Type B pancreatic cell (in vitro differentiated cells): ENCODE measurements at regions not wholly inside any gene's neighbourhood (a gene's known extent, or its start where the extent isn't known, plus 50 kb on each side); places are given as distances from the start of the nearest gene placed in this dataset.
A peak's percentile ranks its signal among the peaks of the same experiment; 100 is the strongest.

Source experiments
- DNase-seq: peaks from one replicate; pipeline ENCODE4 v3.0.0; 2021; ENCODE audit warnings: mixed read lengths; ENCODE audit not compliant: unreplicated experiment; ENCODE audit errors: extremely low spot score
- H3K27ac Mint-ChIP-seq: 2 replicates; pipeline ENCODE4 v1.8.0; 2021; ENCODE audit warnings: mild to moderate bottlenecking, mixed read lengths
- H3K27me3 Mint-ChIP-seq: 2 replicates; pipeline ENCODE4 v1.8.0; 2021; ENCODE audit warnings: mixed read lengths
- H3K36me3 Mint-ChIP-seq: 2 replicates; pipeline ENCODE4 v1.8.0; 2021; ENCODE audit warnings: mixed read lengths
- H3K4me1 Mint-ChIP-seq: one replicate; pipeline ENCODE4 v1.8.0; 2021; ENCODE audit warnings: mixed read lengths; ENCODE audit not compliant: unreplicated experiment
- H3K4me3 Mint-ChIP-seq: 2 replicates; pipeline ENCODE4 v1.8.0; 2021; ENCODE audit warnings: mild to moderate bottlenecking, mixed read lengths
- H3K9me3 Mint-ChIP-seq: 2 replicates; pipeline ENCODE4 v1.8.0; 2021; ENCODE audit warnings: mixed read lengths
- CTCF ChIP-seq: fragments of 200-600 bp; sonication (generic); conservative IDR thresholded peaks from 2 replicates; pipeline ENCODE4 v1.5.0; 2021; ENCODE audit warnings: antibody characterized with exemption, mild to moderate bottlenecking

GRCh38 chr6:92072387-92072786 is 1347.0 kb downstream of the EPHA7 start:
- DNase-seq, result no peak
- H3K9me3 Mint-ChIP-seq, result no peaks in the 10 kb centered on the region
- H3K4me3 Mint-ChIP-seq, result no peak overlapping the region
- no peaks in the 10 kb centered on the region for H3K27me3 Mint-ChIP-seq
- no peak for TF ChIP-seq CTCF
- H3K36me3 Mint-ChIP-seq, result no peaks in the 10 kb centered on the region
- H3K27ac Mint-ChIP-seq, result no peak overlapping the region
- no peaks in the 10 kb centered on the region for H3K4me1 Mint-ChIP-seq

GRCh38 chr6:92069781-92070180 is 1349.6 kb downstream of the EPHA7 start:
- no peak for DNase-seq
- H3K4me3 Mint-ChIP-seq, result no peak overlapping the region
- H3K4me1 Mint-ChIP-seq, result no peaks in the 10 kb centered on the region
- no peaks in the 10 kb centered on the region for H3K27me3 Mint-ChIP-seq
- H3K36me3 Mint-ChIP-seq, result no peaks in the 10 kb centered on the region
- no peaks in the 10 kb centered on the region for H3K9me3 Mint-ChIP-seq
- H3K27ac Mint-ChIP-seq, result no peak overlapping the region
- no peak for TF ChIP-seq CTCF

GRCh38 chr6:92052513-92052912 is 1366.8 kb downstream of the EPHA7 start:
- no peaks in the 10 kb centered on the region for H3K36me3 Mint-ChIP-seq
- no peak overlapping the region for H3K27ac Mint-ChIP-seq
- peaks cover 5% of the 10 kb centered on the region for H3K4me1 Mint-ChIP-seq
- no peak for TF ChIP-seq CTCF
- H3K4me3 Mint-ChIP-seq, result no peak overlapping the region
- H3K27me3 Mint-ChIP-seq, result no peaks in the 10 kb centered on the region
- no peaks in the 10 kb centered on the region for H3K9me3 Mint-ChIP-seq
- DNase-seq, result no peak

- H3K4me3 Mint-ChIP-seq, result no peak overlapping the region
- TF ChIP-seq CTCF, result no peak
- peaks cover 11% of the 10 kb centered on the region for H3K4me1 Mint-ChIP-seq
- no peaks in the 10 kb centered on the region for H3K36me3 Mint-ChIP-seq
- no peak overlapping the region for H3K27ac Mint-ChIP-seq
- DNase-seq, result no peak
- H3K9me3 Mint-ChIP-seq, result no peaks in the 10 kb centered on the region
- H3K27me3 Mint-ChIP-seq, result no peaks in the 10 kb centered on the region
Observed at GRCh38 chr6:92050216-92050615, 1369.1 kb downstream of the EPHA7 start.

GRCh38 chr6:92047860-92048259 is 1371.5 kb downstream of the EPHA7 start:
- no peak for DNase-seq
- peak overlapping the region; percentile 69 for H3K27ac Mint-ChIP-seq
- no peaks in the 10 kb centered on the region for H3K36me3 Mint-ChIP-seq
- no peak for TF ChIP-seq CTCF
- H3K4me3 Mint-ChIP-seq, result peak overlapping the region; percentile 22
- no peaks in the 10 kb centered on the region for H3K27me3 Mint-ChIP-seq
- H3K9me3 Mint-ChIP-seq, result no peaks in the 10 kb centered on the region
- H3K4me1 Mint-ChIP-seq, result peaks cover 16% of the 10 kb centered on the region
